ENCODE measurements at regions not wholly inside any gene's neighbourhood (a gene's known extent, or its start where the extent isn't known, plus 50 kb on each side); places are given as distances from the start of the nearest gene placed in this dataset.
"Not testable (repeated sequence)": the region's sequence is repeated elsewhere in the genome, so short reads cannot be mapped to it uniquely, and the experiment has no call there.

DNA sequence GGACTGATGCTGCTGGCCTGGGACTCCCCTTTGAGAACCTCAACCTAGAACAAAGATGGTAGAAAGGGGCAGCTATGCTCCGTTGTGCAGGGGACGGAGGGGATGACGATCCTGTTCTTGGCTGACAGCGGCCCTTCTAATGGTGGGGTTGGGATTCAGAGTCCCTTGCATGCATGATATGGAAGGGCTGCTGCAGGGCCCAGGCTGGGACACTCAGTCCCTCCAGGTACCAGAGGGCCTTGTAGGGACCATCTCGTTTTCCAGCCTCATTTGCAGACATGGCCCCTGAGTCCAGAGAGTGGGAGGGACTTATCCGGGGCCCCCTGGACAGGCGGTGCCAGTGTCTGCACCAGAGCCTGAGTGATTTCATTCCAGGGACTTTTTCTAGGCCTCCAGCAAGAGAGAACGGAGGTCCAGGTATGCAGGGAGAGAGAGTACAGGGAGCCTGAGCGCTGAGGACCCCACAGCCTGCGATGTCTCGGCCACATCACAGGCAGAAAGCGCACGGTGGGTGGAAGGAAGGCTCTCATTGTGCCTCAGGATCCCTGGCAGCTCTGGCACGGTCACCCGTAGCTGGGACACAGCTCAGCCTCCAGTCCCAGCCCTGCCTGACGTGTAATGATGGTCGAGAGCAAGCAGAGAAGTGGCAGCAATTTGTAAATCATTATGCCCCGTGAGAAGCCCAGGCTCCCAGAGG, 860.8 kb downstream of the TBC1D22A start:
- DNase-seq, result no peak

DNA sequence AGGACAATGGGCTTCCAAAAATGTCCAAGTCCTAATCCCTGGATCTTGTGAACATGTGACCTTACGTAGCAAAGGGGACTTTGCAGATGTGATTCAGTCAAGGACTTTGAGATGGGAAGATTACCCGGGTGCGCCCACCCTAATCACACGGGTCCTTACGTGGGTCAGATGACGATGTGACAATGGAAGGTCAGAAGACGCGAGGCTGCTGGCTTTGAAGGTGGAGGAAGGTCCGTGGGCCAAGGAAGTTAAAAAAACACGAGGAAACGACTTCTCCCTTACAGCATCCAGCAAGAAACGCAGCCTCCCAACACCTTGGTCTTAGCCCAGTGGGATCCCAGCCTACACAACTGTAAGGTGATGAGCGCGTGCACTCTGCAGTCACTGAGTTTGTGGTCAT, 860.1 kb downstream of the TBC1D22A start:
- DNase-seq, result no peak

DNA sequence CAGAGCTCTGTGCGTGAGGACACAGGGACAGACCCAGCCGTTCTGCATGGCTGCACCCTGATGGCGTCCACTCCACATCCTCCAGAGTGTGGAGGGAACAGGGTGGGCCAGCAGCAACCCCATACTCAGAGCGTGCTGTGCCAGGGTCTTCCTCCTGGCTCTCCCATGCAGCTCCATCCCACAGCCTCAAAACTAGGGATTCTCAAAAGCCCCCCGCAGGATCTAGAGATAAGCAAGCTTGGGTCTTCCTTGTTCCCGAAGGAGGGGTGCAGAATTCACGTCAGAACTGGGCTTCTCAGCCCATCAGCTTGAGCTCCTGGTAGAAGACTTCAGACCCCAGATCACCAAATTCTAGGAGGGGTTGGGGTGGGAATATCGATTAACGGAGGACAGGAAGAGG, 858.8 kb downstream of the TBC1D22A start:
- no peak for DNase-seq

DNA sequence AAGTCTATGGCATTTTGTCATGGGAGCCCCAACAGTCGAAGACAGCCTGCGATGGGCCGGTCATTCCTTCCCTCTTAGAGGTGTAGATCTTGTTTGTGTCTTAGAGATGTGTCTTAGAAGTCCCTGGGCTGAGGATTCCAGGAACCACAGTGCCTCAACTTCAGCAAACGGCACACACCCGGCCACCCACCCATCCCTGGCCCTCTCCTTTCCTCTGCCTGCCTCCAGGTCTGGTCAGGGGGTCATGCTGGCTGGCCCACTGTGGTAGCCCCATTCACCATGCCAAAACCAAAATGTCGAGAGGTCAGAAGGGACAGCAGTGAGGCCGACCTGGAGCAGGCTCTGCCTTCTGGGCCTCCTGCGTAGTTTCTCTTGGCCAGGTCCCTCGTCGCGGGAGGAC, 857.9 kb downstream of the TBC1D22A start:
- no peak for DNase-seq

DNA sequence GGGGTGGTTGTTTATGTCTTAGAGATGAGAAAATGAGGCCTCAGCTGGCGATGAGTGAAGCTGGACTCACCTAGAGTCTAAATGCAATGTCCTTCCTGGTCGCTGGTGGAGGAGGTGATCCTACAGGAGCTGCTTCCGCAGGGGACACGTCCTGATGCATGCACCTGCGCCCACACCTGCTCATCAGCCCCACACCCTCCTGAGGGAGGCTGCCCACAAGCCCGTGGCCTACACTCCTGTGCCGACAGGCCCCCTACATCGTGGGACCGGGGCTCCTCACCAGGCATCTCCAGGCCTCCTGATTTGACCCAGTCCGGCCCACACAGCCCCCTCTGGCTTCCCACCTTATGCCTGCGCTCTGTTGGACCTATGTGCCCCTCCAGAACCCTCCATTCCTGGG, 857.2 kb downstream of the TBC1D22A start:
- DNase-seq, result no peak

DNA sequence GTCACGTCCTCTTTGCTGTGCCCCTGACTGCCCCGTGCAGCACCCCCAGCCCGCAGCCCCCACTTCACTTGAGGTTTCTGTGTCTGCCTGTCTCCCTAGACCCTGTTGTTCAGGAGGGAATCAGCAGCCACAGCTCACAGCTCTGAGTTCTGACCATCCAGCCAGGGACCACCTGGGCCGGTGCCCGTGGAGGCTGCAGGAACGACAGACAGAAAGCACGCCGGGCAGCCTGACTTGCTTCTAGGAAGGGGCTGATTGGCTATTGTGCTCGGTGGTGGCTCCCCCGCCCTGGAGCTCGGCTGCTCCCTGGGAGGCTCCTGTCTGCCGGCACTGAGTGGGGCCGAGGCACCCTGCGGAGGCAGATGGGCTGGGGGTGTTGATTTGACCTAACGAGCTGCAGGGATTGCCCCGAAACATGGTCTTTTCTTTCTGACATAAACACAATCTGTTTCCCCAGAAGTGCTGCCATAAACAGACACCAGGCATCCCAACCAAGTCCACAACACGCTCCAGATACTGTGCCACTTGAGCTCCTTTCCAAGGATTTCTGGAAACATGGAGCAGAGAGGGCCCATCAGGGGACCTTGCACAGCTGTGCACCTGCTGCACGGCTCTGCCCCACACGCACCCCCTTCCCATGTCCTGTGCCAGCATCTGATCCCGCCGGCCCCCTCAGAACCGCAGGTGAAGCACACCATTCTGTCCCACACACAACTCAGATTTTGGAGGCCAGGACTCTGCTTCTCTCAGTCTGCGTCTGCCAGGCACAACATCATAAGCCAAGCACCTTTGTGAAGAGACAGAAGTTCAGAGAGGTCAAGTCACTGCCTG, 855.9 kb downstream of the TBC1D22A start:
- no peak for DNase-seq

DNA sequence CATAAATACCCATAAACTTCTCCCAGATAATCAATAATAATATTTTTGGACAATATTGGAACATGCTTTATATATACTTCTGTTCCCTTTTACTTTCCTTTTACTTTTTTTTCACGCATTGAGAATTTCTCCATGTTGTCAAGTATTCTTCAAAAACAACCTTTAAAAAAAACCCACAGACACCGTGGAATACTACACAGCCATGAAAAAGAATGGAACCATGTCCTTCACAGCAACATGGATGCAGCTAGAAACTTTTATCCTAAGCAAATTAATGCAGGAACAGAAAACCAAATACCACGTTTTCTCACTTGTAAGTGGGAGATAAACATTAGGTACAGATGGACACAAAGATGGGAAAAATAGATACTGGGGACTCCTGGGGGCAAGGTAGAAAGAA, 854.7 kb downstream of the TBC1D22A start:
- no peak for DNase-seq

- DNase-seq, result no peak
Observed at GRCh38 chr22:47616396-47617020, 854.1 kb downstream of the TBC1D22A start.

GRCh38 chr22:47615051-47615450, 852.6 kb downstream of the TBC1D22A start:
- DNase-seq, result no peak

GRCh38 chr22:47613606-47614350, 851.3 kb downstream of the TBC1D22A start:
- DNase-seq, result no peak

GRCh38 chr22:47613181-47613580, 850.7 kb downstream of the TBC1D22A start:
- not testable (repeated sequence) for DNase-seq

DNA sequence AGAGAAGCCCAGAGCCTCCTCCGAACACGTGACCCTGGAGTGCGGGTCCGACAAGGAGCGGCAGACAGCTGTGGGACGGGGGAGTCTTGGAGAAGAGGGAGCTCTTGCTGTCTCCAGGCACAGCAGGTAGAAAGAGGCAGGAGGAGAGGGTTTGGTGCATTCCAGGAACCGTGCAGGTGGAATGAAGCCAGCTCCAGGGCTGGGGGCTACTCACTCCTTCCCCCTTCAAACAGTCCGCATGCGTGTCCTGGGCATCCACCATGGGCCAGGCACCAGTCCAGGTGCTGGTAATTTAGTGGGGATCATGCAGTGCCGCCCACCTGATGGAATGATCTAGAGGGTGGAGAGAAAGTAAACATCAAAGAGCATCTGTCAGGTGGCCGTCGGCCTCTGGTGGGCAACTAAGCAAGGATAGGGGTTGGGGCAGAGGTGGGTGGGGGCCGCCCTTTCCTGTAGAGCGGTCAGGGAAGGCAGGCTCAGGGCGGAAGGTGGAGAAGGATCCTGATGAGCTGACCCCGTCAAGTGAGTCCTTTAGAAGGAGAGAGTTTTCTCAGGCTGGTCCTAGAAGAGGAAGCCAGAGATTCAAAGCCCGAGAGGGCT, 850.0 kb downstream of the TBC1D22A start:
- DNase-seq, result no peak

DNA sequence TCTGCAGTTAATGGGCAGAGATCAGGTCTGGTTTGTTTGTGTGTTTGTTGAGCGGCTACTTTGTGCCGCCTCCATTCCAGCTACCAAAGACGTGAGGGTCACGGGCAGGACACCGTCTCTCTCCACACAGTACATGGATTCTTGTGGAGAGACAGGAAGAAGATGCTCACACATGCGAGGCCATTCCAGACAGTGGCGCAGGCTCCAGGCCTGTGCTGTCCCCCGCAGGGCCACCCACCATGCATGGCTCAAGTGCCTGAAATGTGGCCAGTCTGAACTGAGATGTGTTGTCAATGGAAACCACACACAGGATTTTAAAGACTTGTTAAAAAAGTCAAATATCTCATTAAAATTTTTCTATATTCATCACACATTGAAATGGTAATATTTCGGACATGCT, 848.3 kb downstream of the TBC1D22A start:
- no peak for DNase-seq

- no peak for DNase-seq
Observed at GRCh38 chr22:47610281-47610680, 847.8 kb downstream of the TBC1D22A start.

- no peak for DNase-seq
Observed at GRCh38 chr22:47609653-47610052, 847.2 kb downstream of the TBC1D22A start.

- no peak for DNase-seq
Observed at GRCh38 chr22:47608421-47608820, 846.0 kb downstream of the TBC1D22A start.

DNA sequence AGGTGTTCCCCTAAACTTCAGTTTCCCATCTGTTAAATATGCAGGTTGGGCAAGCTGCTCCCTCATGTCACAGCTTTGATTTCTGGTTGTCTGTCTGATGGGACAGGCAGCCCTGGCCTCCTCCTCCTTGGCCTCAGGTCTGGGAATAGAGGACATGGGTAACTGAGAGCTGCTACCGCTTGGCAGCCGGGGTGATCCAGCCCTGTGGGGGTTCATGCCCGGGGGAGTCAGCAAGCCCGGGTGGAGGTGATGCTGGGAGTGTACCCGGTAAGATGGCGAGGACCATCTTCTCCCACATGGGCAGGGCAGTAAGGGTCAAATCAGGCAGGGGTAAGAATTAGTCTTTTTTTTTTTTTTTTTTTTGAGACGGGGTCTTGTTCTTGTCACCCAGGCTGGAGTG, 845.0 kb downstream of the TBC1D22A start:
- no peak for DNase-seq

DNA sequence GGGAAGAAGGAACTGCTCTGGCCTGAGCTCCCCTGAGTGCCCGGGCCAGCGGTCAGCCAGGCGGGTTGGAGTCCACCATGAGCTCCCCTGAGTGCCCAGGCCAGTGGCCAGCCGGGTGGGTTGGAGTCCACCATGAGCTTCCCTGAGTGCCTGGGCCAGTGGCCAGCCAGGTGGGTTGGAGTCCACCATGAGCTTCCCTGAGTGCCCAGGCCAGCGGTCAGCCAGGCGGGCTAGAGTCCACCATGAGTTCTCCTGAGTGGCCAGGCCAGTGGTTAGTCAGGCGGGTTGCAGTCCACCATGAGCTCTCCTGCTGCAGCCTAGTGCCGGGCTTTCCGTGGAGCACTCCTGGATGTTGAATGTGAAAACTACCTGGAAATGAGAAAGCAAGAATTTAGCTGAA, 844.0 kb downstream of the TBC1D22A start:
- DNase-seq, result no peak

DNA sequence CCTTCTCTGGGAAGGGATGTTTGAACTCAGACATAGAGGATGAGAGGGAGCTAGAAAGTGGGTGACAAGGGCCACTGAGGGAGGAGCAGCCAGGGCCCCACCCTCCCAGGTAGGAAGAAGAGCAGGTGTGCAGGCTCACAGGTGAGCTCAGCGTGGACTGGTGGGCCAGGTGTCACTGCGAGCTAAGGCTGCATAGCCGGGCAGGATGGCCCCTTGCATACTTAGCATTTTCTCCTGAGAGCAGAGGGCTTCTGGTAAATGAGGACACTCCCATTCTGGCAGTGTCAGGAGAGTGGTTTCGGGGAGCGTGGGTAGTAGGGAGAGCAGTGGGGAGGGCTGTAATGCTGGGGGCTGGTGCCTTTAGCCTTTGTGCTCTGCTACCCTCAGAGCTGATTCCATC, 843.4 kb downstream of the TBC1D22A start:
- no peak for DNase-seq

DNA sequence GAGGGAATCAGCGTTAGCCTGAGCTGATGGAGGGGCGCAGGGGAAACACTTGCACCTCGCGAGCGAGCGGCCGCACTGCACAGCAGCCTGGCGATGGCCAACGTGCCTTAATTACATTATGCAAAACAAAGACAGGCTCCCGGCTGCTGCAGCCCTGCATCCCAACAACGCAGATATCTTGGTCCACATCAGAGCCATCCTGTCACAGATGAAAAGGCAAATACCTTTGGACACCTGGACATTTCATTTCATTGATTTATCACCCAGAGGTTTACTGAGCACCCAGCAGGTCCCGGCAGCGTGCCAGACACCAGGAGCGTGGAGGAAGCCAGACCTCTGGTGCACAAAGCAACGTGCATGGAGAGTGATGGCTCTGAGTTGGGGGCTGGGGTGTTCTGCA, 843.0 kb downstream of the TBC1D22A start:
- DNase-seq, result no peak

GRCh38 chr22:47604563-47604962, 842.1 kb downstream of the TBC1D22A start:
- no peak for DNase-seq

GRCh38 chr22:47602732-47603131, 840.3 kb downstream of the TBC1D22A start:
- DNase-seq, result no peak

DNA sequence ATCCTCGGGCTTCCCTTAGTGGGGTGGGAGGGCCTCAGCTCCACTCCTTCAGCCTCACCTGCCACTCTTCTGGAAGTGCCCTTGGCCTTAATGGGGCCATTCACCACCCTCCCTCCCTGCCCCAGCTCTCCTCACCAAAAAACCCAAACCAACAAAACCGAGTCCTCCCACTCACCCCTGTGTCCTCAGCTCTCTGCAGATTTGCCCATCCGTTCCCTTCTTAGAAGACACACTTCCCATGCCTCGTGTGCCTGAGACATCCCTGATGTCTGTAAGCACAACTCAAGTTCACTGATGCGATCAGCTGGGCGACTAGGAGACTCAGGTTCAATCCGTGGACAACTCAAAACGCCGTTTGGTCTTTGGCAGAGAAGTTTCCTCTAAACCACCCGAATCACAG, 839.2 kb downstream of the TBC1D22A start:
- no peak for DNase-seq

Measured in activated effector memory CD4-positive, alpha-beta T cell treated with Interleukin-2 at 50 U/mL for 16 hours (primary cell).